Inflammatory macrophage treated with lipopolysaccharide for 1 hour (primary cell): ENCODE measurements at regions not wholly inside any gene's neighbourhood (a gene's known extent, or its start where the extent isn't known, plus 50 kb on each side); places are given as distances from the start of the nearest gene placed in this dataset.

ENCODE experiments used
- DNase-seq, 2 donors: peaks; one replicate each; pipeline ENCODE4 v3.0.0-alpha.2; 2020 to 2022

GRCh38 chr5:111016801-111017200, 54.7 kb upstream of the TSLP start:
- no peak for DNase-seq

- DNase-seq: no peak
These were observed 53.8 kb upstream of the TSLP start for GRCh38 chr5:111017731-111018130.
